ENCODE measurements at regions not wholly inside any gene's neighbourhood (a gene's known extent, or its start where the extent isn't known, plus 50 kb on each side); places are given as distances from the start of the nearest gene placed in this dataset.

DNA sequence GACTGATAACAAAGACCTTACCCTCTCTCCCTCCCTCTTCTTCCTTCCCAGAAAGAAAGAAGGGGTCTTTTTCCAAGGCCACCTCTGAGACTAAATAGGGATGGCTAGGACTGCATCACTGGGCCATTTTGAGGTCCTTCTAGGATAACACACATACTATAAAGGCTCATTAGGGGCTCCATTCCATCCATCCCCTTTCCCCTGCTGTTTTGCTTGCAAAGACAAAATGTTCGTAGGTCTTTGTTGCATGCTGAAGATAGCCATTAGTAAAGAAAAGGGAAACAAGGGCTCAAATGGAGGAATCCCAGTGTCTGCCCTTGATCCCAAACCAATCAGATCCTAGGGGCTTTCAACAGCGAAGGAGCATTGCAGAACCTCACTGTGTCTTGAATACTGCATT is 344.3 kb downstream of the CYP26B1 start:
- no peak for DNase-seq

DNA sequence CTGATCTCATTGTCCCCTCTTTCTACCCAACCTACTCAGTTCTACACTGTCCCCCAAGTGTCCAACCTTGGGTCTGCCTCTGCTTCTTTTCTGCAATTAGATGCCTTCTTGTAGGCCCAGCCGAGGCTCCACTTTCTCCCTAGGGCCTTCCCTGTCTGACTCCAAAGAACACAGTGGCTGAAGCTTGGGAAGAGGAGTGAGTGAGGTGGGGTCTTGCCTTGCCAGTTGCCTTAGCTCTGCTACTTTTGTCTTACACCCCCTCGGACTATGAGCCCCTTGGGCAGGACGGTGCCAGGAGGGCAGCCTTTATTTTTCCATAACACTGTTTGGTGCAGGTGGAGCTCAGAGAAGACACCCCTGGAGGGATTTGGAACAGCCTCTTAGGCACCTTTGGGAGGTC is 345.1 kb downstream of the CYP26B1 start:
- no peak for DNase-seq

DNA sequence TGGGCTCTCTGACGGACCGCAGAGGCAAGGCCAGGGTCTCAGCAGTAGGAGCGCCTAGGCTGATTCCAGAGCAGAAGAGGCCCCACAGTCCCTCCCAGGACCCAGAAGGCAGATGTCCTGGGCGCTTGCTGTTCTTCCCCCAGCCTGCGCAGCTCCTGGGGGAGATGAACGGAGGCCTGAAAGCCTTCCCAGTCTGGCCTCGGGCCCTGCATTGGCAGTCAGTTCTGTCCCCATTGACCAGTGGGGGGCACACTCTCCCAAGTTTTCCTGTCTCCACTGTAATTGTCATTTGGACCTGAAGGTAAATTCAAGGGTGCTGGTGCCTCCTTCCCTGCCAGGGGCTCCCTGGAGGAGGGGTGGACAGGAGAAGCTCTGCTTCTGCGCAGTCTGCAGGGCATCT is 345.7 kb downstream of the CYP26B1 start:
- DNase-seq: no peak

DNA sequence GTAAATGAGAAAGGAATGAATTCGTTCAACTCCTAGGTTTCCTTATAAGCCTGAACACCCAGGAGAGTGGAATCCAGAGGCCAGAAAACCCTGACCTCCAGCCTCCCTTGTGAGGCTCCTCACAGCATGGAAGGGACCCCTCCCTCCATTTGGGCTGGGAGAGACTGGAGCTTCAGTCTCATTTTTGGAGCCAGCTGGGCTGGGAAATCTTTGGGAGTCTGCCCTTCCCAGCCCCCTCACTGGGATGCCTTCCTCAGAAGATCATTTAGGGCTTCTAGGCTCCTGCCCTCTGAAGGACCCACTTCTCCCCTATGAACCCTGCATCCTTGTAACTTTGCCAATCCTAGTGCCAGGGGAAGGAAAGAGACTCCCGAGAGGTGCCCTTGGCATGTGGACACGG is 346.1 kb downstream of the CYP26B1 start:
- no peak for DNase-seq

DNA sequence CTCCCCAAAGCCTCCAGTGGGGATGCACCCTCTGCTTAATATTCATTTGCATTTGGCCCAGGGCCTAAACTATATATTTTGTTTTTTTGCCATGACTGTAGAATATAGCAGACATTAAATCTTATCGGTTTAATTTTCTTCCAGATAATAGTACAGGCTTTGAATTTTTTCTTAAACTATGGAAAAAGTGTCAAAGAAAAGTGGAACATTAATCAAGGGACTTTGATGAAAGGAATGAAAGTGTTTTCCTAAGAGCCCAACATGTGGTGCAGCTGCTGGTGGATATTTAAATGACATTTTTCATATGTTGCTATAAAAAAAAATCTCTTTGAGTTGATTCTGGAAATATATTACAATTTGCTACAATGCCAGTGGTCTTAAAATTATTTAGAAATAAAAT is 346.8 kb downstream of the CYP26B1 start:
- DNase-seq: no peak

DNA sequence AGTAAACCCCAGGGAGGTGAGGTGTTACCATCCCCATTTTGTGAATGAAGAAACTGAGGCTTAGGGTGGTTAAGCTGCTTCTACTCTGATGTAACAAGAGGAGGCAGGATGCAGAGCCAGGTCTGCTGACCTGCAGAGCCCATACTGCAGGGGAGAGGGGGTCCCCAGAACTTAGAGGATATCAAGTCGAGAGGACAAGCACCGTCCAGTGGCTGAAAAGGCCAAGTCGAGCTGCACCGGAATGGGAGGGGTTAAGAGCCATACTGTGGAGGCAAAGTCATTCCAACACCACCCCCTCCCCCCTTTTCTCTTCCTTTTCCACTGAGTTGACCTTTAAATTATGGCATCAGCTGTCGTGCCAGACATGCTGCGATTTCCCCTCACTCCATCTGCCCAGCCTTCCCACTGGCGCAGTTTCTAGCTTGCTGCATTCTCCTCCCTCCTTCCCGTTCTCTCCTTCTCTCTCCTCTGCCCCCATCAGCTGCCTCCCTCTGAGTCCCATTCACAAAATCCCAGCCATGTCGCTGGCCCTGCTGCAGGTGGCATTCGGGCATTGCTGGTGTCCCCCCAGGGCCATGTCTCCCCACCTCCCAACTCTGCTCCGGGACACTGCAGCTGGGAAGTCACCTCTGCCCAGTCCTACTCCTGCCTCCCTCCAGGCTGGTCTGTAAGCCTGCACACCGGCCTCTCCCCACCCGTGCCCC is 346.9 kb downstream of the DYSF start:
- DNase-seq: no peak

DNA sequence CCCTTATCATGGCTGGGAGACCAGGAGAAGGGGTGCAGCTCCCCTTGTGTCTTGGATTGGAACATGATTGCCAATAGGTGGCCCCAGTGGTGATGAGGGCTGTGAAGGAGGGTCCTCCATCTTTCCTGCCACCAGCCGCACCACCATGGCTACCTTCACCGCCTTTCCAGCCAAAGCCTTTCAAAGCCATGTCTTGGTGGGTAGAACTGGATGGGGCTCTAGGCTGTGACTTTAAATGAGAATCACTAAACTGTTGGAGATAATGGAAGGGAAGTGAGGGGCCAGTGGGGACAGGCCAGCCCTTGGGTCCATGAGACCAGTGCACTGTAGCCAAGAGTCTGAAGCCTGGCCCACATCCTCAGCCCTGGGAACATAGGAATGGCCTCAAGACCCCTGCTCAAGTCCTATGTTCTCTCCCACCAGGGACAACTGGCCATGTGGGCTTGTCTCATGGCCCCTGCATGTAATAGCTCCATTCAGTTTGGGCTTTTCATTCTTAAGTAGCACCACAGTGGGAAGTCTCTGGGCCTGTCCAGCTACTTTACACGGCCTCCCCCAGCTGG is 345.7 kb downstream of the DYSF start:
- DNase-seq: no peak

DNA sequence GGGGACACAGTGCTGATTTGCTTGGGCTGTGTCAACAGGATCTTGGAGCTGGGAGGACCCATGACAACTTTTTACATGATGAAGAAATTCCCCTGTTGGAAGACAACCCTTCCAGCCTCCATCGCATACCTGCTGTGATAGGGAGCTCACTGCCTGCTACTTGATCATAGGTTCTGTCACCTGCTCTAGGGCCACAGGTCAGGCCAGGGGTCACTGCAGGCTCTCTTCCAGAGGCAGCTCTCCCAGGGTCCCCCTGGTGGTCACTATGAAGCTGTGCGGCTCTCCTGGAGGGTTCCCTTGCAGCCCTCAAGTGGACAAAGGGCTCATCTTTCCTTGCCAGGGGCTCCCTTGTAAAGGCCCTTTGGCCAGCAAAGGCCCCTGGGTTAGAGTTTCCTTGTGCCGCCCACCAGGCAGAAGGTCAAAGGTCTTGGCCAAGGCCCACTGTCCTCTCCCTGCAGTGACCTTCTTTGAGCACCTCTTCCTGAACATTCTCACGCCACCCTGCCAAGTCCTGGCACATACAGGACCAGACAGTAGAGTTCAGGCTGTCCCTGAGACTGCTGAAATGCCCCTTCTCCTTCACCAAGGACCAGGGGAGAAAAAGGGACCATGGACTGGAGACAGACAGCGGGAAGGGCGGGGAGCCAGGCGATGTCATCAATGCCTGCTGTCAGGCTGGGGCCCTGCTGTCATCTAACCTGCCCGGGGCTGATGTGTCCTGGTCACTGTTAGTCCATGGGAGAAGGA is 345.1 kb downstream of the DYSF start:
- DNase-seq: no peak

DNA sequence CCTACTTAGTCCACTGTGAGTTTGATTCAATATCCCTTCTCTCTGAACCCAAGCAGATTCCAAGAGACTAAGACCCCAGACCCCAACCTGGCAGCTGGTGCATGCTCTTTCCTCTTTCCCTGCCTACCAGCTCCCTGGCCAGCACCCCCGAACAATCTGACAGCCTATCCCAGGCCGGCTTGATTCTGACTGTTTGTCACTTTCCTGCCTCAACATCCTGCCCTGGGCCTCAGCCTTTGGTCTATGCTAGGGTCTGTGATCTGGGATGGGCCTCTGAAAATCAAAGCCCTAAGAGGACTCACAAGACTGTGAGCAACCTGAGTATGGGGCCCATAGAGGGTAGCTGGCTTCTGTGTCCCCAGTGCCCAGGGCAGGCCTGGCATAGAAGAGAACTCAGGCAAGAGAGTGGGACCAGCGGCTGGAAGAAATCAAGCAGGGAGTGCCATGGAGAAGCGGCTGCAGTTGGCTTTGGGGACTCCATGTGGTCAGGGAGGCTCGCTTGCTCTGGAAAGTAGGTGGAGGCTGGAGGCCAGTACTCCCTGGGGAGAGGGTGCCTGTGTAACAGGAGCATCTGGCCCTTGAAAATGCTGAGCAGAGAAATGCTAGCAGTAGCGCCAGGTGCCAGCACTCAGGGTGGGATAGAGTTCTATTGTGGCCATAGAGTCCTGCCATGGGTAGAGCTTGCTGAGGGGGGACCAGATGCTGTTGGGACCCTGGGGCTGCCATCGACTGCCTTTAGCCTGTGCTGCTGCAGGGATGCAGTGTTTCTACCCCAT is 343.9 kb downstream of the DYSF start:
- no peak for DNase-seq

DNA sequence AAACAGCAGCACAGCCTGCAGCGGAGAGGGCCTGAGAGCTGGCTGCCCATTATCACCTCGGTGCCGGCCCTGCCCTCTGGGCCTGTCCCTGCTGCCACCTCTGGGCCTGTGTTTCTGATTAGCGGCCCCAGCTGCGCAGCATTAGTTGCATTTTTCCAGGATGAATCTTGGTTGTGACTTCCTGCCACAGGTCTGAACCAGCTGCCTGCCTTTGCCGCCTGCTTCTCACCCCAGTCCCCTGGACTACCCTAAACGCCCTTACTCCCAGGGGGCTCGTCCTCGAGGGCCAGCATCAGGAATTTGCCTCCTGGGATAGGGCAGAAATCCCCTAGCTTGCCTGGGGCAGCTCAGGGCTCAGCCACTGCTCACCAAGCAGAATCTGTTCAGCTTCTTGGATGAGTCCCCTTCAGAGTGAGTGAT is 342.8 kb downstream of the DYSF start:
- DNase-seq: peak; percentile 74

DNA sequence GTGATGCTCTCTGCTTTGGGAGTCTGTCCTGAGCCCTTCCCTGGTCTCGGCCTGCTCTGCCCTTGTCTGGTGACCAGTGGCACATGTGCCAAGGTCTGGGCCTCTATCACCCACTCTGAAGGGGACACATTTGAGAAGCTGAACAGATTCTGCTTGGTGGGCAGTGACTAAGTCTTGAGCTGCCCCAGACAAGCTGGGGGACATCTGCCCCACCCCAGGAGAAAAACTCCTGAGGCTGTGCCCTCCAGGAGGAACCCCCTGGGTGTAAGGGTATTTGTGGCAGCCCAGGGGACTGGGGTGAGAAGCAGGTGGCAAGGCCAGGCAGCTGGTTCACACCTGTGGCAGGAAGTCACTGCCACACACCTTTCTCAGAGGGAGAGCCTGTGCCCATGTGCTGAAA is 342.1 kb downstream of the DYSF start:
- no peak for DNase-seq

DNA sequence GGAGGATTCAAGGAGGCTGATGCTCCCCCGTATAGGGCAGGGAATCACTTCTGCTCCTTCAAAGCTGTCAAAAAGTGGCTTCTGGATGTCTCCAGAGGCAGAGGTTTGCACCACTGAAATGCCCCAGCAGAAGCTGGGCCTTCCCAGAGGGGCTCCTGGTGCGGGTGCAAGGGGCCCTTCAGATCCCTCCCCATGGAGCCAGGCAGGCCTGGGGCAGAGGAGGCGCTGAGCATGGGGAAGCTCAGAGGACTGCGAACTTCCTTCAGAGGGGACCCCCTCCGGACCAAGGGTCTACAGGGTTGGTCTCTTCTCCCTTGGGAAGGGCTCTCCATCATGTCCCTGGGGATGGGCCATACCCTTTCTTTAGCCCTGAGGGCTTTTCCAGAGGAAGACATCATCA is 341.2 kb downstream of the DYSF start:
- no peak for DNase-seq

DNA sequence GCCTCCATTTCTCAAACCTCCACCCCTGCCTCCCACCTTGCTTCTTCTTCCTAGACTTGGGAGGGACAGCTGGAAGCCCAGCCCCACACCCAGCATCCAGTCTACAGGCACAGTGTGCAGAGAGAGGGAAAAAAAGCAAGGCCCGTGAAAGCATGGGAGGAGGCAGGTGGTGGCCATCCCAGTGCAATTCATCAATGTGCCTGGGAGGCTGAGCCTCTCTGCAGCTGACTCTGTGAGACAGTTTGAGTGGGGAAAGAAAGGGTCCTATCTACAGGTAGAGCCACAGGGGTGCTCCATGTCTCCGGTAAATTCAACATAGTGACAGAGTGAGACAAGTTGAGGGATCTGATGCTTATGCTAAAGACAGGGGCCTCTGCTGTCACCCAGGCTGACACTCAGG is 340.6 kb downstream of the DYSF start:
- DNase-seq: no peak

DNA sequence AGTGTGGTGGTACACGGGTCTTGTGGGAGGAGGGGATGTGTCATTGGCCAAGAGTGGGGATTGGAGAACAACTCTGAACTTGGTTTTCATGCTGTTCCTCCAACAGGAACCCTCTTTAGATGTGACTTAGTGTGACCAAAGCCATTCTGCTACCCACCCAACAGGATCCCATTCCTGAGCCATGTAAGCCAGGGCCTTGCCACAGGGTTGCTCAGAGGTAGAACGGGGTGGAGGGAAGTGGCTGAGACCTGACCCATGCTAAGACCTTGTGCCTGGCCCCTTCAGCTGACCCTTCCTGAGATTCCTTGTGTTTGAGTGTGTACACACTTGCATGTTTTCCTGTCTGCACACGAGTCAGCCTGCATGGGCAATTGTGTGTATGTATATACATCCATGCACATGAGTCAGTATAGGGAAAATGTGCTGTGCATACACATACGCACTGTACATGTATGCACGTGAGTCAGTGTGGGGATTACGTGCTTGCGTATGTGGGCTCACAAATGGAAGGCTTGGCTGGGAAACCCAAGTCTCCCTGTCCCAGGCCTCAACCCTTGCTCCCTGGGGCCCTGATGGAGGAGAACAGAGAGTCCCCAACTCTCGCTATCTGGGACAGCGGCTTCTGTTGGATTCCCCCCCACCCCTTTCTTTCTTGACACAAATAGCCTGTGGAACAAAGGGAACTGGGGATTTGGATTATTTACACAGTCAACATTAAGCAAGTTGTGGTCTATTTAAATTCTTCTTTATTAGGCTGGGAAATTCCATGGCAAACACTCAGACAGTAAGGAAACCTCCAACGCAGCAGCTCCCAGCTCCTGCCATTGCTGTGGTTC is 339.8 kb downstream of the DYSF start:
- no peak for DNase-seq

DNA sequence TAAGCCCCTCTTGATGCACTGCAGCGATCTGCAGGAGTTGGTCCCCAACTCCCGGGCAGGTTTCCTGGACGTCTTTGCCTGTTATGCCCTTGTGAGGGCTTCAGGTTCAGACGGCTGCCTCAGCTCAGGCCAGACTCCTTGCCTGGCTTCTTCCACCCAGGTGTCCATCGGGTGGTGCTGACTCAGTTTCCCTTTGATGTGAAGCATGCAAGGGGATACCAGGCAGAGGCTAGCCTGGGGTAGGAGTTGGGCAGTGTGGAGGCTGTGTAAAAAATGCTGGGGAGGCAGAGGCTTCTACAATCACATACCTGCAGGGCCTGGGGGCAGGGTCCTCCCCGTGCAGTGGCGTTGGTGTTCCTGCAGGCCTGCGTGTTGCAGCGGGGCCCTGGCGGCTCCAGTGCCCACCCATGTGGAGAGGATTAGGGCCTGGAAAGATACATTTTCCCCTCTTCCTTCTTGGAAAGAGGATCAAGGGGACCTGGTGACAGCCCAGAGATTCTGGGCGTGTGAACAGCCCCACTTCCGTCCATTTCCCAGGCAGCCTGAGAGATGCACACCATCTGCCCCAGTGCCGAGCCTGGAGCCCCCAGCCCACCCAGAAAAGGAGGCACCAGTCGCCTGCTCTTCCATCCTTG is 338.3 kb downstream of the DYSF start:
- no peak for DNase-seq

DNA sequence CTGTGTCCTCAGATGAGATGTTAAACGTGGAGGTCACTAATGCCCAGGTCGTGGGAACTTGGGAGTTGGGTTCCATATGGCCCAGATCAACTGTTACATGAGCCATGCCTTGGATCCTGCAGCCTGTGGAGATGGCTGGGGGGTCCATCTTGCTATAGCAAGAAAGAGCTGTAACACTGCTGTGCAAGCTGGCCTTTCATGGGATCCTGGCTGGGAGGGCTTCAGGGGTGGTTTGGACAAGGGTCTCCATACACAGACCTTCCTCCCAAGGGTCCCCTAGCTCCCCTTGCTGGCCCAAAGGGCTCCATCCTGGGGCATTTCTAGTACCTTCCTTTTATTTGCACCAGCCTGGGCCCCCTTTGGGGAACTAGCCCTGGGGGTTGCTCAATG is 337.7 kb downstream of the DYSF start:
- no peak for DNase-seq

DNA sequence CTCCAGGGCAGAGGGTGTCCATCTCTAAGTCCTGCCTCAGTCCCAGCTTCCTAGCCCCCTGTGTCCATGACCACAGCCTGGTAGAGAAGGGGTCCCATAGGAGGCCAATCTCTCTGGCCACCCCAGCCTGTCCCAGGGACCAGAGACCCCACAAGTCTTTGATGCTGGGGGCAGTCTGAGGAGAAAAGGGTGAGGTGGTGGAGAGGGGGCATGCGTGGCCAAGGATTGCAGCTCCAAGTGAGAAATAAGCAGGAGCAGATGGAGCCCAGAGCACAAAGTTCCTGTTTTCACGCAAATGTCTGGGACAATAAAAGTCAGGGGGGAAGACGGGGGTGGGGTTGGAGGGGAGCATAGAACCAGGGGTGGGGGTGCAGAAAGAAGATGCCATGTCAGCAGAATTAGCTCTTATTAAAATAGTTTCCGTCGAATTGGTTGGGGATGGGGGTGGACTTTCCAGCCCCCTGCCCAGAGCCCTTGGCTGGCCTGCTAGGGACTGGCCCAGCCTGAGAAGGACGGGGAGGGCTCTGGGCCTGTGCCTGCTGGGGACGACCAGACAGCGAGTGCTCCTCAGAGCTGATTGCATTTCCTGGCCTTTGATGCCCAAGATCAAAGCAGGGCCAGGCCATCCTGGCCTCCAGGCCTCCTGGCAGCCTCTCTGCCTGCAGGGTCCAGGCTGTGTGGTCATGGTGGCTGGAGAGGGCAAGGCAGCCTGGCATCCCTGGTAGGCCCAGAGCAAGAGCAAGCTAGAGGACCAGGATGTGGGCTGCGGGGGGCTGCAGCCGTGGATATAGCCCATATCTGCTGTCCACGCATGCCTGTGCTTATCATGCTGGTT is 337.1 kb downstream of the DYSF start:
- no peak for DNase-seq

DNA sequence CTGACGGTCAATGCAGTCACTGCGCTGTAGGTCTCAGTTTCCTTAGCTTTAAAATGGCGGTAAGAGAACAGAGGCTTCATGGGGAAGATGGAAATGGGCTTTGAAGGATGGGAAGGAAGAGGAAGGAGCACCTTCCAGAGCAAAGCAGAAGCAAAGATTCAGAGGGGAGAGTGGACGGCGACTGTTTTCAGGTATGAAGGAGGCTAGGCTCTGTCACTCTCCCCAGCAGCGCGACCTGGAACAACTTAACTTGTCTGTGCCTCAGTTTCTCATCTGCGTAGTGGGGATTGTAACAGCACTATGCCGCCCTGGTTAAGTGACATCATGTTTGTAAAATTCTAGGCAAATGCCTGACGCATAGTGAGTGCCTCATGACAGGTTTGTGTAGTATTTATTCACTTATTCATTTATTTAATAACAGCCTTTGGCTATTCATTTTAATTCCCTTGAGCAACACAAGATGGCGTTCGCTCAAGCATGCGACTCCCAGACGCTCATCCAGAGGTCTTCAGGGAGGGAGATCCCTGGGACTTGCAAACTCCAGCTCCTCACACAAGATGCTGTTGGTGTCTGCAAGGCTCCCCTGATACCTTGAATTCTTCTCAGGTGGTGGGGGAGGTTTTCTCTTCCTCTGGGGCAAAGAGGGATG is 336.3 kb downstream of the DYSF start:
- no peak for DNase-seq

DNA sequence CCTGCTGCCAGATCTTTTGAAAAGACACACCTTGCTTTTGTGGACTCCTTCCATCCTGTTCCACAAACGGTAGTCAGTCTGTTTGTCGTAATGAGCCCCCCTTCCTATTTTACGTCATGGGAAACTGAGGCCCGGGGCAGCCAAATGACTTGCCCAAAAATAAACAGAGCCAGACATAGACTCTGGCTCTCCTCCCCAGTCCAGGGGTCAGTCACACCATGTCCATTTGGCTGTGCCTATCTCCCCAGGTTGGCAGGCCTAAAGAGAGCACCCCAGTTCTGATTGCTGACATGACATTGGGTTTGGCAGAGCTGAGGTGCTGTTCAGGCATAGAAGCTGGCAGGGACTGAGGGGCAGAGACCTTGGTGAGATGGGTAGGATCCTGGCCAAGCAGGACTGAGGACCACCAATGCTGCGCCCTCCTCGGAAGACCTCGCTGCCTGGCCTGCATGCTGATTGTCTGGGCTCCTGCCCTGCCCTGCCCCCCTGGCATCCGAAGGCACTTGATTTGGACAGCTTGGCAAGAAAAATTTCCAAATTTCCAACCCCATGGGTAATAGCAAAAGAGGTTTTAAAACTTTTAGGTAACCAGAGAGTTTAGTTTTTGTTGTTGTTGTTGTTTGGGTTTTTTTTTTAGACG is 335.4 kb downstream of the DYSF start:
- no peak for DNase-seq

DNA sequence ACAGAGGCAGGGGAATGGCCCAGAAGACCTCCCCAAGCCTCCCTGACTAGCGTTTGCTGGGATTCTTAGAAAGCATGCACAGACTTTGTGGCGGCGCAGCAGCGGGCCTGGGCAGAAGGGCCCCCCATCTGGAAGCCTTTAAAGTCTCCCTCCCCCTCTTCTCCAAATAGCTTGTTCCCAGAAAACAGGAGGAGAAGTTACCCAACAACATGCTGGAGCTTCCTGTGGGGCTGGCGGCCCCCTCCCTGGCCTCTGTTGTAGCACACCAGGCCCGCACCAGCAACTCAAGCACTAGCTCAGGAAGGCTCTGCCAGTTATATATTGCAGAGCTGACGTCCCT is 334.8 kb downstream of the DYSF start:
- DNase-seq: no peak

All from T1000 (cell line).